ENCODE measurements at regions not wholly inside any gene's neighbourhood (a gene's known extent, or its start where the extent isn't known, plus 50 kb on each side); places are given as distances from the start of the nearest gene placed in this dataset.

GRCh38 chr1:177464686-177465085 is 293.9 kb downstream of the BRINP2 start:
- no peak overlapping the region for H3K4me3 ChIP-seq (ENCODE audit: low read depth, low read length)
- TF ChIP-seq CTCF (IDR thresholded peaks at IDR 0.05; ENCODE audit: low read depth, low read length) (no peak), MAX (IDR thresholded peaks at IDR 0.05; ENCODE audit: low read depth, low read length) (no peak), POLR2A (IDR thresholded peaks at IDR 0.05; ENCODE audit: extremely low read depth, insufficient read length) (no peak), MYC (IDR thresholded peaks at IDR 0.05; ENCODE audit: low read depth, low read length) (no peak)
- no peak for DNase-seq (ENCODE audit: low read depth)

- no peak for DNase-seq (ENCODE audit: low read depth)
- no peak overlapping the region for H3K4me3 ChIP-seq (ENCODE audit: low read depth, low read length)
- no peak for TF ChIP-seq POLR2A (IDR thresholded peaks at IDR 0.05; ENCODE audit: extremely low read depth, insufficient read length)
- no peak for TF ChIP-seq CTCF (IDR thresholded peaks at IDR 0.05; ENCODE audit: low read depth, low read length)
- no peak for TF ChIP-seq MYC (IDR thresholded peaks at IDR 0.05; ENCODE audit: low read depth, low read length)
- no peak for TF ChIP-seq MAX (IDR thresholded peaks at IDR 0.05; ENCODE audit: low read depth, low read length)
Observed at GRCh38 chr1:177451191-177451590, 280.4 kb downstream of the BRINP2 start.

GRCh38 chr1:177448652-177449357 is 278.0 kb downstream of the BRINP2 start:
- DNase-seq (ENCODE audit: low read depth) = no peak
- TF ChIP-seq CTCF (IDR thresholded peaks at IDR 0.05; ENCODE audit: low read depth, low read length) (no peak), MYC (IDR thresholded peaks at IDR 0.05; ENCODE audit: low read depth, low read length) (no peak), MAX (IDR thresholded peaks at IDR 0.05; ENCODE audit: low read depth, low read length) (no peak), POLR2A (IDR thresholded peaks at IDR 0.05; ENCODE audit: extremely low read depth, insufficient read length) (no peak)
- no peak overlapping the region for H3K4me3 ChIP-seq (ENCODE audit: low read depth, low read length)

GRCh38 chr1:177448036-177448615 is 277.4 kb downstream of the BRINP2 start:
- DNase-seq (ENCODE audit: low read depth) = no peak
- TF ChIP-seq MYC (IDR thresholded peaks at IDR 0.05; ENCODE audit: low read depth, low read length) (no peak), MAX (IDR thresholded peaks at IDR 0.05; ENCODE audit: low read depth, low read length) (no peak), POLR2A (IDR thresholded peaks at IDR 0.05; ENCODE audit: extremely low read depth, insufficient read length) (no peak), CTCF (IDR thresholded peaks at IDR 0.05; ENCODE audit: low read depth, low read length) (no peak)
- no peak overlapping the region for H3K4me3 ChIP-seq (ENCODE audit: low read depth, low read length)

GRCh38 chr1:177444997-177445746 is 274.4 kb downstream of the BRINP2 start:
- DNase-seq (ENCODE audit: low read depth) = no peak
- H3K4me3 ChIP-seq (ENCODE audit: low read depth, low read length) = no peak overlapping the region
- TF ChIP-seq POLR2A (IDR thresholded peaks at IDR 0.05; ENCODE audit: extremely low read depth, insufficient read length) = no peak
- TF ChIP-seq MYC (IDR thresholded peaks at IDR 0.05; ENCODE audit: low read depth, low read length) = no peak
- no peak for TF ChIP-seq MAX (IDR thresholded peaks at IDR 0.05; ENCODE audit: low read depth, low read length)
- no peak for TF ChIP-seq CTCF (IDR thresholded peaks at IDR 0.05; ENCODE audit: low read depth, low read length)
